ENCODE measurements at regions not wholly inside any gene's neighbourhood (a gene's known extent, or its start where the extent isn't known, plus 50 kb on each side); places are given as distances from the start of the nearest gene placed in this dataset.
"Not testable (repeated sequence)": the region's sequence is repeated elsewhere in the genome, so short reads cannot be mapped to it uniquely, and the experiment has no call there.

- DNase-seq = no peak
These were observed 1415.2 kb downstream of the GATA3 start for GRCh38 chr10:9469663-9470205.

- DNase-seq = no peak
These were observed 1416.1 kb downstream of the GATA3 start for GRCh38 chr10:9470581-9470980.

- DNase-seq = no peak
These were observed 1447.5 kb downstream of the GATA3 start for GRCh38 chr10:9501944-9502343.

GRCh38 chr10:9504227-9504626, 1449.7 kb downstream of the GATA3 start:
- DNase-seq = no peak

- no peak for DNase-seq
These were observed 1451.1 kb downstream of the GATA3 start for GRCh38 chr10:9505546-9505945.

GRCh38 chr10:9508606-9509005, 1454.1 kb downstream of the GATA3 start:
- no peak for DNase-seq

- DNase-seq = no peak
These were observed 1456.1 kb downstream of the GATA3 start for GRCh38 chr10:9510626-9511025.

GRCh38 chr10:9515922-9516321, 1461.4 kb downstream of the GATA3 start:
- DNase-seq = no peak

- no peak for DNase-seq
These were observed 1481.3 kb downstream of the GATA3 start for GRCh38 chr10:9535744-9536143.

- DNase-seq = no peak
These were observed 1472.6 kb upstream of the CELF2 start for GRCh38 chr10:9545073-9545472.

GRCh38 chr10:9547936-9548904, 1469.5 kb upstream of the CELF2 start:
- no peak for DNase-seq

- DNase-seq = no peak
These were observed 1466.9 kb upstream of the CELF2 start for GRCh38 chr10:9550810-9551209.

- DNase-seq = no peak
These were observed 1463.4 kb upstream of the CELF2 start for GRCh38 chr10:9554321-9554720.

GRCh38 chr10:9560976-9561375, 1456.7 kb upstream of the CELF2 start:
- no peak for DNase-seq

GRCh38 chr10:9561821-9562505, 1455.7 kb upstream of the CELF2 start:
- DNase-seq = no peak

- no peak for DNase-seq
These were observed 1439.9 kb upstream of the CELF2 start for GRCh38 chr10:9577746-9578145.

GRCh38 chr10:9579110-9579705, 1438.5 kb upstream of the CELF2 start:
- DNase-seq = no peak

- not testable (repeated sequence) for DNase-seq
These were observed 1434.9 kb upstream of the CELF2 start for GRCh38 chr10:9582803-9583202.

- DNase-seq = no peak
These were observed 1421.2 kb upstream of the CELF2 start for GRCh38 chr10:9596368-9596920.

- DNase-seq = no peak
These were observed 1414.7 kb upstream of the CELF2 start for GRCh38 chr10:9602998-9603397.

GRCh38 chr10:9603972-9604371, 1413.7 kb upstream of the CELF2 start:
- no peak for DNase-seq

- DNase-seq = no peak
These were observed 1412.4 kb upstream of the CELF2 start for GRCh38 chr10:9605231-9605630.

GRCh38 chr10:9608602-9609001, 1409.1 kb upstream of the CELF2 start:
- no peak for DNase-seq

All from stimulated activated CD4-positive, alpha-beta T cell treated with anti-CD3 and anti-CD28 coated beads, Interleukin-2, amount 100 ng/mL, for 24 hours (primary cell).